HG03575 (cell line): ENCODE measurements at regions not wholly inside any gene's neighbourhood (a gene's known extent, or its start where the extent isn't known, plus 50 kb on each side); places are given as distances from the start of the nearest gene placed in this dataset.

Experiments
- ATAC-seq: cut with Tn5 transposase; IDR thresholded peaks from one replicate; pipeline ENCODE4 v1.9.1; 2021; ENCODE audit not compliant: unreplicated experiment, insufficient number of reproducible peaks, low FRiP score; ENCODE audit errors: extremely low read depth

DNA sequence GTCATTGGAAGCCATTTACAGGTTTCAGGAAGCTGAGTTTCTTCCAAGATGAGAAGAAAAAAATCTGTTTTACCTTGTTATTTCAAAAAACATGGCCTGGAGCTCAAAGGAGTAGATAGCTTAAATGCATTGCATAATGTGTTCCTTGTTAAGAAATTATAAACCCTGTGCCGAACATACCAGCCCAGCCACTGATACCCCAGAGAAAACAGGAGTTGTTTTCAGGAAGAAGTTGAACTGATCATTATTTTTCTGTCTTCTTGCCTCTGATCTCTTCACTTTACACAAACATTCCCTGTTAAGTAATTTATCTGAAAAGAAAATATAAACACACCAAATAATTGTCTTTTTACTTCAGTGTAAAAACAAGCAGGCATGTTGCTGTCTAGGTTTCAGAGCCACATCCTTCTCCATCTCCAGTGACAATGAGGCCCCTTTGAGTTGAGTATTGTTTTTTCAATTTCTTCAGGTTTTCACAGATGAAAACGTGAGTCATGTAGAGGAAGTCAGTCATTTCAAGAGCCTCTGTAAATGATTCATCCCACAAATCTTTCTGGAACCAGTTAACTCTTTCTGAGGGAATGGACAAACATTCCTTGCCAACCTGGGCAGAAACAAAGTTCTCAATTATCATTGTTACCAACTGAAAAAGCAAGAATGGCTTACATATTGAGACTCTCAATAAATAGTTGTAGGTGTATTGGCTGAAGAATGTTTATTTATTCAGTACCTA is 244.2 kb downstream of the IPMK start:
- no peak for ATAC-seq

DNA sequence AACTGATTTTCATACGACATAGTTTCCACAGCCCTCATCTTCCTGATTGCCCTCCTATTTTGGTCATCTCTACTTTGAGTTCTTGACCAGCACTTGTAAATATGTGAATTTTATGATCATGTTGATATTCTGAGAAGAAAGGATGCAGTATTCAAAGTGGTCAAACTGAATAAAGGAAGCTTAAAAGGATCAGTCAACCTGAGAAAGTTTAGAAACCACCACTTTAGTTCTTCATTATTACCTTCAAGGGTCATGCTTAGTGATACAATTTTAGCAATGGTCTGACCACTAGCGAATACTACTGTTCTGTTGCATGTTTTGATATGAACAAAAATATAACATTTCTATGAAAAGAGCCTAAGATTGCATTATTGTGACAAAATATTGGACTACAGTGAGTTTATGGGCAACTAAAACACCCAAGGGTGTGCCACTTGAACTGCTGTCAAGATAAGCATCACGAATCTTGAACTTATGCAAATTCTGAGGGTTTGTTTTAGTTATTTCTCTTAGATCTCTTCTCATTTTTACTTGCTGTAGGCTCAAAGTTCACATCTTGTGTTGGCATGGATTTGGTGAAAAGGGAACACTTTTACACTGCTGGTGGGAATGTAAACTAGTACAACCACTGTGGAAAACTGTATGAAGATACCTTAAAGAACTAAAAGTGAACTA is 247.7 kb downstream of the IPMK start:
- no peak for ATAC-seq

DNA sequence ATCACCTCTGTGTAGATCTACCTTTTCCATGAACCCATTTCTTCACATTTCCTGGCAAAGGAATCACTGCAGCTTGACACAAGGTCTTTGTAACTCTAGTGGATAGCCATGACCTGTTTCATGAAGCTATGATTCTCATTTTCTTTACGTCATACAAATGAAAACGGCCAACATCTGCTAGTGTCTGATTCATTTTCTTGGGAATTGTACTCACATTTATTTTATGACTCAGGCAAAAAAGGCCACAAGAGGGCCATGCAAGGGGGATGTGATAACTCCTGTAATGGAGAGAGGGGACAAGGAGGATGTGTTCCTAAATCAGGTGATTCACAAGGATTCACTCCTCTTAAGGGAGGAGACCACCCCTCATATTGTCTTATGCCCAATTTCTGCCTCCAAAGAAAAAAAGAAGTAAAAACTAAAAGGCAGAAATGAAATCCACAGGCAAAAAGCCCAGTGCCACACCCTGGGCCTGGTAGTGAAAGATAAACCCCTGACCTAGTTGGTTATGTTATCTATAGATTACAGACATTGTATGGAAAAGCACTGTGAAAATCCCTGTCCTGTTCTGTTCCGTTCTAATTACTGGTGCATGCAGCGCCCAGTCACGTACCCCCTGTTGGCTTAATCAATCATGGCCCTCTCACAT is 249.9 kb downstream of the IPMK start:
- no peak for ATAC-seq

DNA sequence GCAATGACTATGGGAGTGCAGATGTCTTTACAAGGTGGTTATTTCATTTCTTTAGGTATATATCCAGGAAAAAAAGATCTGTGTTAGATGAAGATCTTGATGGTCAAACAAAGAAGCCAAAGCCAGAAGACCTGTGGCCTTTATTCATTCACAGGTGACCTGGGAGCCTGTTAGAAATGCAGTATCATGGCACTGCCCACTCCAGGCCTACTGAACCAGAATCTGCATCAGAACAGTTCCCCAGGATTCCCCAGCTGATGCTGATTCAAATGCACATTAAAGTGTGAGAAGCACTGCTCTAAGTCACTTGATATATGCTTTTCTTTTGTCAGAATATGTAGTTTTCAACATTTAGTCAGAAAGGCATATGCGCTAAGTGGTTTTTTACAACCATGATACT is 251.1 kb downstream of the IPMK start:
- ATAC-seq, result no peak

DNA sequence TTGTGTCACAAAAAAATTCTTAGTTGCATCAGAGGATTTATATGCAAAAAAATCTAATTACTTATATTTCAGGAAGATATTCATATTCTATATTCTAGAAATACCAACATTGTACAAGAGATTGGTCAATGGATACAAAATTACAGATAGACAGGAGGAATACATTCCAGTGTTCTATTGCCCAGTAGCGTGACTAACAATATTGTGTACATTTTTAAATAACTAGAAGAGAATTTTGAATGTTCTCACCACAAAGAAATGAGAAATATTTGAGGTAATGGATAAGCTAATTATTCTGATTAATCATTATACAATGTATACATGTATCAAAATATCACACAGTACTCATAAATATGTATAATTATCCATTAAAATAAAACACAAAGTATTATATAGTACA is 253.3 kb downstream of the IPMK start:
- no peak for ATAC-seq

DNA sequence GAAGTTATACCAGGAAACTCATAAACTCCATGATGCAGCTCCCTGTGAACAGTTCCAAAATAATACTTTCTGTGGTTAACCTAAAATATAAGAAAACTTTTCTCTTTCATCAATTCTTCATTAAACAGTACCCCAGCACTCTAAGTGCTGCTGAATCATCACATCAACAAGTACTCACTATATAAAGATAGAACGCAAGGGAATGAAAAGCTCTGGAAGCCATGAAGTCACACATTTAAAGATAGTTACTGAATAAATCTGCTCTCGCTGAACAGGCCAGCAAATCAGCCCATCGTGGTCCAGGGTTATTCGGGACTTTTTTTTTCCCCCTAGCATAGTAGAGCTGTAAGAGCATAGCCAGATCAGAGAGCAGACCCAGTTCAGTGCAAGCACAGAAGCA is 254.3 kb downstream of the IPMK start:
- no peak for ATAC-seq

DNA sequence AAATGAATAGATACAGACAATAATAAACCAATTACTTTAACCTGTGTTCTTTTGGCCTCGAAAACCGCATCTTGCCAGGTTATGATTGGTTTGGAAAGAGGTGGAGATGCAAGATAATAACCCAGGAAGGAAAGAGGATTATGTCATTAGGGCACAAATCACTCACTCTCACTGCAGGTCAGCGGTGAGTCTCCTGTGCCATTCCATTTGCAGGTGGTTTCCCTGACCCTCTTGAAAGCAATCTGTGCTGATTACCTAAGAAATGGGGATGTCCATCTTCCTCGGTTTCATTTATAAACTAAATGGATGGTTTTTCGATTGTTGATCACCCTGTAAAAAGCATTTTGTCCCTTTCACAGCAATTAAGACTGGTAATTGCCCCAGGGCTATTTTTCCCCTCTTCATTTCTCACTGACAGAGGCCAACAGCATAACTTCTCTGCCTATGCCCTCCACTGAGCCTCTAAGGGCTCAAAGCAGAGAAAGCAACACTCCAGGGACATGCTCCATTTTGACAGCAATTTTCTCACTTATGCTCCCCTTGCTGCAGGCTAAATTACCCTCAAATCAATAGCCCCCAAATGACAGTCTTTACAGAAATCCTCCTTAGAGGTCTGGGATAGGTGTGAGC is 257.5 kb downstream of the IPMK start:
- no peak for ATAC-seq

DNA sequence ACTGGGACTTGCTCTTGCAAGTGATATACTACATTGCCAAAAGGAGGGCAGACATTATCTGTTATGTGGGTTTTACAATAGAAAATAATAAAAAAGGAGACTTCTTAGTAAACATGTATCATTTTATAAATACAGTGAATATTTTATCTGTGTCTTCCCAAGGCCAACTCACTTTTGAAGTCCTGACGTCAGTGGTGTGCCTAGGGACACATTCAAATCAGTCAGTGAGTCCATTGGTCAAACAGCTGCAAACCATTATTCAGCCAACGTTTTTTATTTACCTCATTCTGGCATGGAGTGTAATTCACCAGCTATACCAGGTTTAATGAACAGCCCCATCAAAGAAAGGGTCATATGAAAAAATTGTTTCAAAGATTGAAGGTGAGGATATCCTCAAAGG is 263.7 kb downstream of the IPMK start:
- no peak for ATAC-seq

DNA sequence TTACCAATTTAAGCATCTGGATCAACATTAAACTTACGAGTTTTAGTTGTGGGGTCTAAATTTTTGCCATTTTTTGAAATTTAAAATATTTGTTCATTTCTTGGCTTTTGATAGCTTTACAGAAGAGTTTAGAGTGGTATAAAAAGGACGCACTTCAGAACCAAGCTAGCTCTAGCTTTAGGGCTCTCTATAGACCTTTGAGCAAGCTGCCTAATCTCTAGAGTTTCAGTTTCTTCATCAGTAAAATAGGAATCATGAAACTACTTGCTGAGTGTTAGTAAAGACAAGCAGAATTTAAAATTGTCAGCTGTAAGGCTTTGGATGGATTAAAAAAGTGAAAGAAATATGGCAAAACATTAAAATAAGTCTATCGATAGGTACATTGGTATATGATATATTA is 266.5 kb downstream of the IPMK start:
- no peak for ATAC-seq

DNA sequence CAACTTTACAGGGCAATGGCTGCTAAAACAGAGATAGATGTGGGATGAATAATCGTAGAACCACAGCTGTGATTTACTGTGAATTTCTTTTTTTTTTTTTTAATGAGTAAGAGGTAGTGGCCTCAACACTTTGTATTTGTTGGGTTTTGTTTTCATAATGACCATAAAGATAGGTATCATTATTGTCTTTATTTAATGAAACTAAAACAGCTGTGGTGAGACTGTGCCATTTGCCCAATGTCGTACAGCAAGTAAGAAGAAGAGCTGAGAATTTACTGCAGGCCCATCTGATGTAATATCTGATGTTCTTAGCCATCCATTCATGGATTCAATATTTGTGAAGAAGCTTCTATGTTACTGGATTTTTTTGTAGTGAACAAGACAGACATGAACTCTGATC is 271.2 kb downstream of the IPMK start:
- no peak for ATAC-seq

DNA sequence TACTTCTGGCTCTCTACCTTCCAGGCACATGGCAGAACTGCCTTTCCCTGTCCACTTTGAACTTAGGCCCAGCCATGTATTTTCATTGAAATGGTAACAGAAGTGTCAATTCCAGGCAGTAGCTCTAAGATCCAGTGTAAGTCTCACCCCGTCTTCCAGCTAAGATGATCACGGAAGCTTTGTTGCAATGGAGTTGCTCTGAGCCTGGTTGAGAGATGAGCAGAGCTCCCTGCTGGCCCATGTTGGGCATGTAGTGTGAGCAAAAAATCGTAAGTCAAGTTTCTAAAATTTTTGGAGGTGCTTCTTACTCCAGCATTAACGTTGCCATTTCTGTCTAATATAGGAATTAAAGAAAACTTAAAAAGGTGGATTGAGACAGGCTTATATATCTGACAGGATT is 274.4 kb downstream of the IPMK start:
- ATAC-seq, result no peak

DNA sequence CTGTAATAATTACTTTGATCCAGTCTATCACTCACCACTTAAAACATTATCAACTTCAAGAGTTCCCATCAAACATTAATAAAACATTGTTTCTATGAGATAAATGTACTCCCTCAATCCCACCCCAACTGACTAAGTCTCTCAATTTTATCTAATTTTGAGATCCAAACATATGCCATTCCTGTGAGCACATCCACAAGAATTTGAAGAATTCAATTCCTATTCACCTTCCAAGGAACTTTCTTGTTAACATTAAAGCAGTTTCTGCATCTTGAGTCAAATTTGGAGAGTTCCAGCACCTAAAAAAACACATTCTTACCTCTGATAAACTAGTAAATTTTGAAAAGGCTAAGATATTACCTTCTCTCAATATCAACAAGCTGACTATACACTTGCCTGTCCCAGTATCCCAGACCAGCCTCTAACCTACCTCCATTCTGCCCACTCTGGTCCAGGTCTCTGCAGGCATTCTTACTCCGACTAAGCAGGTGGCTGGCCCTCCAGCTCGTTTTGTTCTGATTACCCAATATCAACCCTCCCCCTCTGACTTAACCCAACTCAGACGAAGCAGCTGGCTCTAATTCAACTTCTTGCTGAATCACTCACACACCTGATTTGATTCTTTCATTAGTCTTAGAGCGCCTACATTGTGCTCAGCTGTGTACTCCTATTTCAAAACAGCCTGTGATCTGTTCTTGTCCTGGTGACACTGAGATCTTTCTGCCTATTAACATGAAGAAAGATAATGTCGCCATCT is 275.2 kb downstream of the IPMK start:
- ATAC-seq, result no peak

DNA sequence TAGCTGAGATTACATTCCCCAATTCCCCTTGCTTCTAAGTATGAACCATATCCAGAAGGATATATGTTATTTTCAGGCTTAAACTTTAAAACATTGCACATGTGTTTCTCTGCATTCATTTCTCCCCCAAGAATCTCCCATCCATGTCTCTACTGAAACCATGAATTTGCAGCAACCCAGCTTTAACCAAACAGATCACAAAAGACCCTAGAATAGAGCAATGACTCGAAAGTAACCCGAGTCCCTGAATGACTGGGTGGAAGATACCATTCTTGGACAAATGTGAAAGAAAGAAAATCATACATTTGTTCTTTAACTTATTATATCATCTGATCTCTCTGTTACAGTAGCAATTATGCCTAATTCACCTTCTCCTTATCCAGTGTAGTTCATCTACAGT is 278.7 kb downstream of the IPMK start:
- ATAC-seq, result no peak

DNA sequence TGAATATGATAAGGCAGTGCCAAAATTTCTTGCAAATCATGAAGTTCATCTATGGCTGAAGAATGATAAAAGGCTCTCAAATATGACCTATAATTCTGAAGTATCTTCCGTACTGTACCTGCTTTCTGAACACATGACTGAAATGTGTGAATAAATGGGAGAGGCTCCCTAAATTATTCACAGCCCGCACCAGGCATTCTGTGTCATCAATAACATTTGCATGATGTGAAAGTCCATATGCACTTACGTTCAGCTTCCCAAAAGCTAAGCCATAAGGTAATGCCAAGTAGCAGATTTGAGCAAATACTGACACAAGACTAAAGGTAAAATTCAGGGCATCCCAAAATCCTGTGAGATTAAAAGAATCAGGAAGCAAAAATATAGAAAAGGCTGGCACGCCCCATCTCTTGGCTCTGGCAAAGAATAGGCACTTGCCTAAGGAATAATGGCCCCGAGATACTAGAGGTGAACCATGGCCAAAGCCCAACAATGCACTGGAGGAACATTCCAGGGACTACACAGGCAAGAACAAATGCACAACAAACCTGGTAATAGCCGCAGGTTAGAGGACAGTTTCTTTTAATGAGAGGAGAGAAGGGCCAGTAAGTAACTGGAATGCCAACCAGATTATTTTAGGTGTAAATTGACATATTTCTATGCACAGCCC is 280.5 kb downstream of the IPMK start:
- ATAC-seq, result no peak

DNA sequence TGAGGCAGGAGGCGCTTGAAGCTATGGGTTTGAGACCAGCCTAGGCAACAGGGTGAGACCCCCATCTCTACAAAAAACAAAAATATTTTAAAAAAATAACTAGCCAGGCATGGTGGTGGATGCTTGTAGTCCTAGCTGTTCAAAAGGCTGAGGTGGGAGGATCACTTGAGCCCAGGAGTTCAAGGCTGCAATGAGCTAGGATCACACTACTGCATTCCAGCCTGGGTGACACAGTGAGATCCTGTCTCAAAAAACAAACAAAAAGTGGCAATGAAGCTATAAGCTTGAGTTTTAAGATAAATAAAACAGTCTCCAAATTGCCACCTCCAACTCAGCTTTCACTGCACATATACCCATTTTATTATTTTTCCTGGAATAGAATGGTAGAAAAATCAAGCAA is 281.3 kb downstream of the IPMK start:
- ATAC-seq, result no peak

DNA sequence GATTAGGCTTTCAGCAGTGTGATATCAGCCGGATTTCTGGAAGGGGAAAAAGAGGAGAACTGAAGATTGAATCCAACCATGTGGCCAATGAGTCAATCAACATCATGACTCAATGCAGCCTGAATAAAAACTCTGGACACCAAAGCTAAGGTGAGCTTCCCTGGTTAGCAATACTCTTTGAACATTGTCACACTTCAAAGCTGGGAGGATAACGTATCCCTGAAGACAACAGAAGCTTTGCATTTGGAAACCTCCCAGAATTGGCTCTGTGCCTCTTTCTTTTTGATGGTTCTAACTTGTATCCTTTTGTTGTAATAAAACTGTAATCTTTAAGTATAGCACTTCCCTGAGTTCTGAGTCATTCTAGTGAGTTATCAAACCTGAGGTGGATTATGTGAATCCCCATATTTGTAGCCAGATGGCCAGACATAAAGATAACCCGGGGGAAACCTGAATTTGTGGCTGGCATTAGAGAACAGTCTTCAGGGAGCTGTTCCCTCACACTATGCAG is 284.4 kb downstream of the IPMK start:
- no peak for ATAC-seq

DNA sequence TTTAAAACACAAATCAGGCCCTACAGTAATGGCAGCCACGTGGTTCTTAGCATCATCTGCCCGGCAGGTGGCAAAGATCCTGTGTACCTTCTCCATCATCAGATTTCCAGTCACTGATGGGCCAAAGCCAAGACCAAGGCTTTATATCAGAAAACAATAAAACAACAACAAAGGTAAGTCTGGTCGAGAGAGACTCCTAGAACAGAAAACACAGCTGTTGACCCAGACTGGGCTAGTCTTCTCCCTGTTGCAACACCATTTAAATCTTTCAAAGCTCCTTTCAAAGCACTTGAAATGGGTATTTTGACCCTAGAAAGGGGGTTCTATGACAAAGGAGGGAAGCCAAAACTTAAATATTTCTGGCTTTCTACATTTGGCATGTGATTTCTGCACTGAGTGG is 285.6 kb downstream of the IPMK start:
- no peak for ATAC-seq

DNA sequence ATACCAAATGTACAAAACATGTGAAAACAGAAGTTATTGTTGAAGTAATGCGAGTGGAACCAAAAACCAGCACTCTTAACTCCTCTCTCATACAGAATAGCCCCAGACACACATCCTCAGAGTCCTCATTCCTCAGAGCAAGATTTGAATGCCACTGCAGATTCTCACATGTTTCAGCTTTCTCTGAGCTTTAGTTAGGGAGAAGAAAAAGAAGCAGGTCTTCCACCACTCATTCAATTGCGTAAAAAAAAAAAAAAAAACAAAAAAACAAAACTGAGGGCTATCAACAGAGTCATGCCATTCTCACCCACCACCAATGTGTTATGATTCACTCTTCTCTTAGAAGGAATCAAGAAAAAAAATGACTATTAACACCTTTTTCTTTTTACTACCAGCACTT is 287.7 kb downstream of the IPMK start:
- ATAC-seq, result no peak

DNA sequence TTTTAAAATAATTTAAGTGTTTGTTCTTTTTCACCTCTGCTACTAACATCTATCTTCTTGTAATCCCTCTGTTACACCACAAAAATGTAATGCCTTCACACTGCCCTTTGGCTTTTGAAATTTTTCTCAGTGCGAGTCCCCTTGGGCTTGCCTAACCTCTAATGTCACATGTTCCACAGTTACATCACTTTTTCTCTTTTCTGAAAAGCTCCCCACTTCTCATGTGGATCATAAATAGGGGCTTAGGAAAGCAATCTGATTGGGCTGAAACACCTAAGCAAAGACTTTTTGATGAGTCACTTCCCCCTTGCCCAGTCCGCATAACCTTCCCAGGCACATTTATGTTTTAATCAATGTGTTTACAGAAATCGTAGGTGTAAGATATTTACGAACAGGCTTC is 288.2 kb downstream of the IPMK start:
- no peak for ATAC-seq
